ENCODE measurements at regions not wholly inside any gene's neighbourhood (a gene's known extent, or its start where the extent isn't known, plus 50 kb on each side); places are given as distances from the start of the nearest gene placed in this dataset.

- H3K36me3 ChIP-seq (ENCODE audit: control insufficient read depth, insufficient read depth, low read length) = no peaks in the 10 kb centered on the region
- no peaks in the 10 kb centered on the region for H3K27me3 ChIP-seq (ENCODE audit: control insufficient read depth, insufficient read depth, low read length)
- H3K4me1 ChIP-seq (ENCODE audit: control insufficient read depth, insufficient read depth, low read length) = no peaks in the 10 kb centered on the region
Measured at GRCh38 chr2:67631483-67631882, 234.3 kb downstream of the ETAA1 start.

GRCh38 chr2:67633212-67633856 is 236.2 kb downstream of the ETAA1 start:
- Histone ChIP-seq H3K9me3 (ENCODE audit: control insufficient read depth, insufficient read depth, low read length) (no peaks in the 10 kb centered on the region), H3K36me3 (ENCODE audit: control insufficient read depth, insufficient read depth, low read length) (no peaks in the 10 kb centered on the region), H3K4me3 (ENCODE audit: low read depth, low read length) (no peak overlapping the region), H3K4me1 (ENCODE audit: control insufficient read depth, insufficient read depth, low read length) (no peaks in the 10 kb centered on the region), H3K27me3 (ENCODE audit: control insufficient read depth, insufficient read depth, low read length) (no peaks in the 10 kb centered on the region), H3K9ac (ENCODE audit: low read depth, low read length) (no peak overlapping the region)

More at GRCh38 chr2:67631483-67631882, 234.3 kb downstream of the ETAA1 start:
- H3K9me3 ChIP-seq (ENCODE audit: control insufficient read depth, insufficient read depth, low read length) = no peaks in the 10 kb centered on the region
- H3K4me3 ChIP-seq (ENCODE audit: low read depth, low read length) = no peak overlapping the region
- no peak overlapping the region for H3K9ac ChIP-seq (ENCODE audit: low read depth, low read length)

- Histone ChIP-seq H3K27me3 (ENCODE audit: control insufficient read depth, insufficient read depth, low read length) (no peaks in the 10 kb centered on the region), H3K4me1 (ENCODE audit: control insufficient read depth, insufficient read depth, low read length) (no peaks in the 10 kb centered on the region)
Measured at GRCh38 chr2:67638146-67638545, 241.0 kb downstream of the ETAA1 start.

GRCh38 chr2:67641312-67642045 is 244.3 kb downstream of the ETAA1 start:
- H3K9me3 ChIP-seq (ENCODE audit: control insufficient read depth, insufficient read depth, low read length) = no peaks in the 10 kb centered on the region
- H3K27me3 ChIP-seq (ENCODE audit: control insufficient read depth, insufficient read depth, low read length) = no peaks in the 10 kb centered on the region
- no peaks in the 10 kb centered on the region for H3K36me3 ChIP-seq (ENCODE audit: control insufficient read depth, insufficient read depth, low read length)
- no peak overlapping the region for H3K4me3 ChIP-seq (ENCODE audit: low read depth, low read length)
- H3K9ac ChIP-seq (ENCODE audit: low read depth, low read length) = no peak overlapping the region
- H3K4me1 ChIP-seq (ENCODE audit: control insufficient read depth, insufficient read depth, low read length) = no peaks in the 10 kb centered on the region

More at GRCh38 chr2:67638146-67638545, 241.0 kb downstream of the ETAA1 start:
- no peaks in the 10 kb centered on the region for H3K36me3 ChIP-seq (ENCODE audit: control insufficient read depth, insufficient read depth, low read length)
- no peak overlapping the region for H3K4me3 ChIP-seq (ENCODE audit: low read depth, low read length)
- no peak overlapping the region for H3K9ac ChIP-seq (ENCODE audit: low read depth, low read length)
- no peaks in the 10 kb centered on the region for H3K9me3 ChIP-seq (ENCODE audit: control insufficient read depth, insufficient read depth, low read length)

- Histone ChIP-seq H3K36me3 (ENCODE audit: control insufficient read depth, insufficient read depth, low read length) (no peaks in the 10 kb centered on the region), H3K4me1 (ENCODE audit: control insufficient read depth, insufficient read depth, low read length) (no peaks in the 10 kb centered on the region), H3K9ac (ENCODE audit: low read depth, low read length) (no peak overlapping the region), H3K27me3 (ENCODE audit: control insufficient read depth, insufficient read depth, low read length) (no peaks in the 10 kb centered on the region), H3K9me3 (ENCODE audit: control insufficient read depth, insufficient read depth, low read length) (no peaks in the 10 kb centered on the region), H3K4me3 (ENCODE audit: low read depth, low read length) (no peak overlapping the region)
Measured at GRCh38 chr2:67642046-67642382, 244.9 kb downstream of the ETAA1 start.

- Histone ChIP-seq H3K36me3 (ENCODE audit: control insufficient read depth, insufficient read depth, low read length) (no peaks in the 10 kb centered on the region), H3K27me3 (ENCODE audit: control insufficient read depth, insufficient read depth, low read length) (no peaks in the 10 kb centered on the region)
Measured at GRCh38 chr2:67642961-67643360, 245.8 kb downstream of the ETAA1 start.

GRCh38 chr2:67645280-67646138 is 248.4 kb downstream of the ETAA1 start:
- H3K4me3 ChIP-seq (ENCODE audit: low read depth, low read length) = no peak overlapping the region

More at GRCh38 chr2:67642961-67643360, 245.8 kb downstream of the ETAA1 start:
- Histone ChIP-seq H3K4me3 (ENCODE audit: low read depth, low read length) (no peak overlapping the region), H3K9me3 (ENCODE audit: control insufficient read depth, insufficient read depth, low read length) (no peaks in the 10 kb centered on the region), H3K9ac (ENCODE audit: low read depth, low read length) (no peak overlapping the region), H3K4me1 (ENCODE audit: control insufficient read depth, insufficient read depth, low read length) (no peaks in the 10 kb centered on the region)

GRCh38 chr2:67646714-67647333 is 249.7 kb downstream of the ETAA1 start:
- Histone ChIP-seq H3K4me3 (ENCODE audit: low read depth, low read length) (no peak overlapping the region), H3K27me3 (ENCODE audit: control insufficient read depth, insufficient read depth, low read length) (no peaks in the 10 kb centered on the region), H3K4me1 (ENCODE audit: control insufficient read depth, insufficient read depth, low read length) (no peaks in the 10 kb centered on the region), H3K36me3 (ENCODE audit: control insufficient read depth, insufficient read depth, low read length) (no peaks in the 10 kb centered on the region), H3K9ac (ENCODE audit: low read depth, low read length) (no peak overlapping the region), H3K9me3 (ENCODE audit: control insufficient read depth, insufficient read depth, low read length) (no peaks in the 10 kb centered on the region)

More at GRCh38 chr2:67645280-67646138, 248.4 kb downstream of the ETAA1 start:
- Histone ChIP-seq H3K36me3 (ENCODE audit: control insufficient read depth, insufficient read depth, low read length) (no peaks in the 10 kb centered on the region), H3K27me3 (ENCODE audit: control insufficient read depth, insufficient read depth, low read length) (no peaks in the 10 kb centered on the region), H3K9me3 (ENCODE audit: control insufficient read depth, insufficient read depth, low read length) (no peaks in the 10 kb centered on the region), H3K9ac (ENCODE audit: low read depth, low read length) (no peak overlapping the region), H3K4me1 (ENCODE audit: control insufficient read depth, insufficient read depth, low read length) (no peaks in the 10 kb centered on the region)

GRCh38 chr2:67649331-67650261 is 252.5 kb downstream of the ETAA1 start:
- Histone ChIP-seq H3K27me3 (ENCODE audit: control insufficient read depth, insufficient read depth, low read length) (no peaks in the 10 kb centered on the region), H3K9me3 (ENCODE audit: control insufficient read depth, insufficient read depth, low read length) (peaks cover 4% of the 10 kb centered on the region), H3K4me3 (ENCODE audit: low read depth, low read length) (no peak overlapping the region), H3K9ac (ENCODE audit: low read depth, low read length) (no peak overlapping the region), H3K36me3 (ENCODE audit: control insufficient read depth, insufficient read depth, low read length) (no peaks in the 10 kb centered on the region), H3K4me1 (ENCODE audit: control insufficient read depth, insufficient read depth, low read length) (no peaks in the 10 kb centered on the region)

GRCh38 chr2:67650291-67651133 is 253.4 kb downstream of the ETAA1 start:
- Histone ChIP-seq H3K4me3 (ENCODE audit: low read depth, low read length) (no peak overlapping the region), H3K9ac (ENCODE audit: low read depth, low read length) (no peak overlapping the region), H3K9me3 (ENCODE audit: control insufficient read depth, insufficient read depth, low read length) (peaks cover 4% of the 10 kb centered on the region), H3K36me3 (ENCODE audit: control insufficient read depth, insufficient read depth, low read length) (no peaks in the 10 kb centered on the region), H3K27me3 (ENCODE audit: control insufficient read depth, insufficient read depth, low read length) (no peaks in the 10 kb centered on the region), H3K4me1 (ENCODE audit: control insufficient read depth, insufficient read depth, low read length) (no peaks in the 10 kb centered on the region)

Data from iPS-15b (cell line).